ENCODE measurements at regions not wholly inside any gene's neighbourhood (a gene's known extent, or its start where the extent isn't known, plus 50 kb on each side); places are given as distances from the start of the nearest gene placed in this dataset.

- Histone ChIP-seq H3K9me3 (no peaks in the 10 kb centered on the region), H3K27me3 (ENCODE audit: low read depth) (no peaks in the 10 kb centered on the region), H3K36me3 (no peaks in the 10 kb centered on the region), H3K4me3 (no peak overlapping the region), H3K27ac (no peak overlapping the region), H3K4me1 (no peaks in the 10 kb centered on the region)
- TF ChIP-seq CTCF (IDR thresholded peaks at IDR 0.05), result no peak
- intact Hi-C loops (cut with DNase I), result no loop called here
- DNase-seq, result no peak
- ATAC-seq, result no peak
These were observed 162.0 kb upstream of the DTNBP1 start for GRCh38 chr6:15824811-15825210.

- no peaks in the 10 kb centered on the region for H3K36me3 ChIP-seq
- H3K9me3 ChIP-seq, result no peaks in the 10 kb centered on the region
- no peaks in the 10 kb centered on the region for H3K4me1 ChIP-seq
- intact Hi-C loops (cut with DNase I), result no loop called here
- H3K27me3 ChIP-seq (ENCODE audit: low read depth), result no peaks in the 10 kb centered on the region
- DNase-seq, result no peak
- no peak overlapping the region for H3K27ac ChIP-seq
- TF ChIP-seq CTCF (IDR thresholded peaks at IDR 0.05), result no peak
- ATAC-seq, result no peak
- H3K4me3 ChIP-seq, result no peak overlapping the region
These were observed 161.1 kb upstream of the DTNBP1 start for GRCh38 chr6:15823838-15824414.

GRCh38 chr6:15822835-15823234, 160.0 kb upstream of the DTNBP1 start:
- ATAC-seq (no peak), DNase-seq (no peak)
- Histone ChIP-seq H3K27ac (no peak overlapping the region), H3K4me1 (no peaks in the 10 kb centered on the region), H3K36me3 (no peaks in the 10 kb centered on the region), H3K9me3 (no peaks in the 10 kb centered on the region), H3K4me3 (no peak overlapping the region), H3K27me3 (ENCODE audit: low read depth) (no peaks in the 10 kb centered on the region)
- intact Hi-C loops (cut with DNase I), result no loop called here
- no peak for TF ChIP-seq CTCF (IDR thresholded peaks at IDR 0.05)

- Histone ChIP-seq H3K9me3 (no peaks in the 10 kb centered on the region), H3K27ac (no peak overlapping the region), H3K36me3 (no peaks in the 10 kb centered on the region), H3K27me3 (ENCODE audit: low read depth) (no peaks in the 10 kb centered on the region), H3K4me3 (no peak overlapping the region), H3K4me1 (no peaks in the 10 kb centered on the region)
- DNase-seq, result no peak
- intact Hi-C loops (cut with DNase I), result no loop called here
- no peak for ATAC-seq
- TF ChIP-seq CTCF (IDR thresholded peaks at IDR 0.05), result no peak
These were observed 157.0 kb upstream of the DTNBP1 start for GRCh38 chr6:15819841-15820240.

GRCh38 chr6:15819226-15819625, 156.4 kb upstream of the DTNBP1 start:
- no peak for TF ChIP-seq CTCF (IDR thresholded peaks at IDR 0.05)
- Histone ChIP-seq H3K9me3 (no peaks in the 10 kb centered on the region), H3K27me3 (ENCODE audit: low read depth) (no peaks in the 10 kb centered on the region), H3K4me3 (no peak overlapping the region), H3K36me3 (no peaks in the 10 kb centered on the region), H3K27ac (no peak overlapping the region), H3K4me1 (no peaks in the 10 kb centered on the region)
- intact Hi-C loops (cut with DNase I), result no loop called here
- DNase-seq (no peak), ATAC-seq (no peak)

GRCh38 chr6:15818491-15818890, 155.7 kb upstream of the DTNBP1 start:
- no peaks in the 10 kb centered on the region for H3K36me3 ChIP-seq
- no peak overlapping the region for H3K27ac ChIP-seq
- no peaks in the 10 kb centered on the region for H3K4me1 ChIP-seq
- intact Hi-C loops (cut with DNase I), result no loop called here
- no peak for DNase-seq
- ATAC-seq, result no peak
- no peak for TF ChIP-seq CTCF (IDR thresholded peaks at IDR 0.05)
- H3K4me3 ChIP-seq, result no peak overlapping the region
- H3K27me3 ChIP-seq (ENCODE audit: low read depth), result no peaks in the 10 kb centered on the region
- H3K9me3 ChIP-seq, result no peaks in the 10 kb centered on the region

Data from lower lobe of right lung (tissue), 2 donors.